Ishikawa (cell line): ENCODE measurements at regions not wholly inside any gene's neighbourhood (a gene's known extent, or its start where the extent isn't known, plus 50 kb on each side); places are given as distances from the start of the nearest gene placed in this dataset.

Experiments
- CEBPB ChIP-seq: IDR thresholded peaks from 2 replicates; pipeline ENCODE4 v1.6.1; 2012
- EGR1 ChIP-seq: IDR thresholded peaks from 2 replicates; pipeline ENCODE4 v1.6.1; 2012
- EP300 ChIP-seq: IDR thresholded peaks from 2 replicates; pipeline ENCODE4 v1.6.1; 2012; ENCODE audit warnings: borderline replicate concordance
- FOXM1 ChIP-seq: IDR thresholded peaks from 2 replicates; pipeline ENCODE4 v1.6.1; 2012; ENCODE audit warnings: low read depth, borderline replicate concordance
- MAX ChIP-seq: IDR thresholded peaks from 2 replicates; pipeline ENCODE4 v1.6.1; 2012
- RAD21 ChIP-seq: IDR thresholded peaks from 2 replicates; pipeline ENCODE4 v1.6.1; 2012; ENCODE audit warnings: low read depth
- REST ChIP-seq: IDR thresholded peaks from 2 replicates; pipeline ENCODE4 v1.6.1; 2012; ENCODE audit warnings: low read depth, mild to moderate bottlenecking
- TAF1 ChIP-seq: IDR thresholded peaks from 2 replicates; pipeline ENCODE4 v1.6.1; 2012; ENCODE audit warnings: low read depth, mild to moderate bottlenecking
- TCF12 ChIP-seq: IDR thresholded peaks from 2 replicates; pipeline ENCODE4 v1.6.1; 2012; ENCODE audit warnings: low read depth
- YY1 ChIP-seq: IDR thresholded peaks from 2 replicates; pipeline ENCODE4 v1.6.1; 2012; ENCODE audit warnings: low read depth
- ZBTB7A ChIP-seq: IDR thresholded peaks from 2 replicates; pipeline ENCODE4 v1.6.1; 2012; ENCODE audit warnings: low read depth
- TF ChIP-seq, protein P1 (sequence below): IDR thresholded peaks from 2 replicates; pipeline ENCODE4 v1.6.1; 2012

GRCh38 chr15:31151301-31152233 lies 50.0 kb upstream of the TRPM1 start:
- no peak for TF ChIP-seq MAX
- TF ChIP-seq TAF1 = no peak
- TF ChIP-seq TCF12 = no peak
- no peak for TF ChIP-seq YY1
- TF ChIP-seq, protein P1, sequence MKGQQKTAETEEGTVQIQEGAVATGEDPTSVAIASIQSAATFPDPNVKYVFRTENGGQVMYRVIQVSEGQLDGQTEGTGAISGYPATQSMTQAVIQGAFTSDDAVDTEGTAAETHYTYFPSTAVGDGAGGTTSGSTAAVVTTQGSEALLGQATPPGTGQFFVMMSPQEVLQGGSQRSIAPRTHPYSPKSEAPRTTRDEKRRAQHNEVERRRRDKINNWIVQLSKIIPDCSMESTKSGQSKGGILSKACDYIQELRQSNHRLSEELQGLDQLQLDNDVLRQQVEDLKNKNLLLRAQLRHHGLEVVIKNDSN = no peak
- TF ChIP-seq REST = no peak
- no peak for TF ChIP-seq EP300
- no peak for TF ChIP-seq RAD21
- no peak for TF ChIP-seq CEBPB
- no peak for TF ChIP-seq EGR1
- TF ChIP-seq FOXM1 = no peak
- TF ChIP-seq ZBTB7A = no peak
